Stimulated activated CD4-positive, alpha-beta T cell treated with anti-CD3 and anti-CD28 coated beads, Interleukin-4, amount 100 ng/mL, for 4 hours (primary cell): ENCODE measurements at regions not wholly inside any gene's neighbourhood (a gene's known extent, or its start where the extent isn't known, plus 50 kb on each side); places are given as distances from the start of the nearest gene placed in this dataset.

ENCODE experiments used
- DNase-seq, 2 experiments: peaks; one replicate each; pipeline ENCODE4 v3.0.0-alpha.2; 2020

DNA sequence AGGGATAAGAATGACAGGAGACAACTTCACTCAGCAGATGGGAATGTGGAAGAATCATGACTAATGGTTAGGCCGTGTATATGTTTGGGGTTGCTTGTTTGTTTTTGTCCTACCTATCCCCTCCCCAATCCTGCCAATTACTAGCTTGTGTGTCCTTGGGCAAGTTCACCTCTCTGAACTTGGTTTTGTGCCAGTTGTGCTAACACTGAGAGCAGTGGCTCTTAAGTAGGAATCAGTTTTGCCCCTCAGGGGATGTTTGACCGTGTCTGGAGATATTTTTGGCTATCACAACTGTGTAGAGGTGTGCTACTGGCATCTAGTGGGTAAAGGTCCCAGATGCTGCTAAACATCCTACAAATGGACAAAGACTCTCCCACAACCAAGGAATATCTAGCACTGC, 287.0 kb downstream of the DMRT2 start:
- no peak for DNase-seq

DNA sequence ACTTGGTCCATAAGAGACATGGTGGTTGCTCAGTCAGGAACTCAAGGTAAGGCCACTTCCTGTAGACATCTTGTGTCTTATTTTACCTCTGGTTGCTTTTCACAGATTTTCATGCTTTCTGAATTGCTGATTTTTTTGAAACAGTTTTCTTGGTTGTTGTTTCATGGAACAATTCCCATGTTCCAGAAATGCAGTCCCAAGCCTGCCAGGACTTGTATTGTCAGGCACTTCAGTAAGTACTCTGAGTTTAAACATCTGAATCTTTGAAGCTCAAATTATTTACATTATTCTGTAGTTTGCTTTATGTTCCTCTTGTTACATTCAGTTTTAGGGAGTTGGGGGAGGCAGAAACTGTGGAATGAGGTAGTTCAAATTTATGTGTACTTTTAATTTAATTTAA, 290.2 kb downstream of the DMRT2 start:
- DNase-seq = no peak

DNA sequence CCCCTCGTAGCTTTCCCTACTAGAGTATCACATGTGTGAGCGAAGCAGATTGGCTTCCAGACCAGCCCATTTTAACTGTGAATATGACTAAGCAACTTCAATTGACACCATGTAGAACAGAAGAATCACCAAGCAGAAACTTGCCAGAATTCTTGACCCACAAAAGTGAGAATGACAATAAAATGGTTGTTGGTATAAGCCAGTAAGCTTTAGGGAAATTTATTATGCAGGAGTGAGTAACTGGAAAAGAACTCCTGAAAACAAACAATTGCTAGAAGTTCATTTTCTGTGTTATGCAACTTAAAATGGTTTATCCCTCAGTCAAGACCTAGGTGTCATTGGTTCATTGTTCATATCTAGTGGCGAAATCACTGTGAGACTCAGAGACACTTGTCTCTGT, 303.1 kb downstream of the DMRT2 start:
- DNase-seq = no peak

DNA sequence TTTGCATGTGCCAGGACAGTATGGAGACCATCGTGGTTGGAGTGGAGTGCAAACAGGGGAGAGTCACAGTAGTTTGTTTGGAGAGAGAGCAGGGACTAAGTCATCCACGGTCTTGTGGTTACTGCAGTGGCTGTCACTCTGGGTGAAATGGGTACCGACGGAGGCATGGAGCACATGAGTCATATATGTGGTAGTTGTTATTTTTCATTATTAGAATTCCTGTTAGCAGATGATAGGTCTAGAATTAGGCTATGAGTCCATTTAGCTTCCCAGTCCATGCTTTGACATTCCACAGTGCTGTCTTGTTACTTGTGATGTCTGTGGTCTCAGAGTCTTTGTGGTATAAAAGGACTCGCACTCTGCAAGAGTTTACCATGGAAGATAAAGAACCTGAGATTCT, 303.9 kb downstream of the DMRT2 start:
- DNase-seq = no peak

DNA sequence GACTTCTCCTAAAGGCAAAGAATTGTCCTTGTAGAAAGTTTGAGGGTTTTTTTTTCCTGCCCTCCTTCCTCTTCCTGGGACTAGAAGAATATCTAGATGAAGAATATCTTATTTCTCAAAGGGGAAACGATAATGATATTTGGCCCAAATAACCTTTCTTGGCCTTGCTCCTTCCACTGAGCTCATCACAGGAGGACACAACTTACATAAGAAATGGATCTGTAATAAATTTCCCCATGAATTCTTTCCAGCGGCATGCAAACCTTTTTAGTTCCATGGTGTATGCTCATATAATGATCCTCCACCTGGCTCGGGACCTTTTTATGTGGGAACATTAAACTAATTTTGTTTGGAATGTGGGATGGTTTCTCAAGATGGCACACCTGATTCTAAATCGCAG, 304.4 kb downstream of the DMRT2 start:
- no peak for DNase-seq

DNA sequence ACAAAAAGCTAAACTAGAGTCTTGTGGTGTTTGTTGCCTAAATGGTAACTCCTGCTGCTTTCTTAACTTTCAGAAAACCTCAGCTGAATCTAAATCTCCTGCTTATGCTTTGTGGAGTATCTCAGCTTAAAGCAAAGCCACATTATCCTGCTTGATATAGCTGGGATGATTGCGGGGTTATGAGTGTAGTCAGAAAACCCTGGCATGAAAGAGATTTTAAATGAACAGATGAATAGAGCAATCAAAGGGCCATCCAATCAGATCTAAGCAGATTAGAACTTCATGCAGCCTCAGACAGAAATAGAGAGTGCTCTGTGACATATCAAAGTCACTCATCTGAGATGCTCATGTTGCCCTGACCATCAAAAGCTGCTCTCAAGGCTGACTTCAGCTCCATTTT, 305.5 kb downstream of the DMRT2 start:
- DNase-seq = no peak

DNA sequence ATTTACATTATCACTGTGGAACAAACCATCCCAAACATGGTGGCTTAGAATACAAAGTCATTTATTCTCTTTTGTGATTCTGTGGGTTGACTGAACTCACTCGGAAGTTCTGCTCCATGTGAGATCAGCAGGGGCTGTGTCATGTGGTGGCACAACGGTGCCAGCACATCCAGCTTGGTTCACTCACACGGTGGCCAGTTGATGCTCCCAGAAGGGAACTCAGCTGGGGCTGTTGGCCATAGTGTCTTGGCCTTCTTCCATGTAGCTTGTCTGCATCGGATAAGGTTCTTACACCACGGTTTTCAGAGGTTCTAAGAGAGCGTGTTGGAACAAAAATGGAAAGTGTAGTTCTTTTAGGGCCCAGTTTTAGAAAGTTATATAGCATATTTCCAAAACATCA, 312.7 kb downstream of the DMRT2 start:
- no peak for DNase-seq

DNA sequence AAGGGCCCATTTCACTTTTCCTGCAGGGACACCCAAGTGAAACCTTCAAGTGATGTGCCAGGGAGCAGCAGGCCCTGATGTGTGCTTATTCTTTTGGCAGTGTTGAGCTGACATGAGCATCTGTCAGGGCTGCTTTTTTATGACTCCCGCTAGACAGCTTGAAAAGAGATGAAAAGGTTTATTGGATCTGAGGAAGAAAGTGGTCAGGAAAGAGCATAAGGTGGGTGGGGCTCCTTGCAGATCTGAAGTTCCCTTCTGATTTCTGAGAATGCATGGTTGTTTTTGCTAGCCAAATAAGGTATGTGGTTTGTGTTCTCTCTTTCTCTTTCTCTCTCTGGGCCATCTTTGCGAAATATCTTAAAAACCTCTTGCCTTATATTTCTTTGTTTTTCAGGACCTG, 316.1 kb downstream of the DMRT2 start:
- DNase-seq = no peak

DNA sequence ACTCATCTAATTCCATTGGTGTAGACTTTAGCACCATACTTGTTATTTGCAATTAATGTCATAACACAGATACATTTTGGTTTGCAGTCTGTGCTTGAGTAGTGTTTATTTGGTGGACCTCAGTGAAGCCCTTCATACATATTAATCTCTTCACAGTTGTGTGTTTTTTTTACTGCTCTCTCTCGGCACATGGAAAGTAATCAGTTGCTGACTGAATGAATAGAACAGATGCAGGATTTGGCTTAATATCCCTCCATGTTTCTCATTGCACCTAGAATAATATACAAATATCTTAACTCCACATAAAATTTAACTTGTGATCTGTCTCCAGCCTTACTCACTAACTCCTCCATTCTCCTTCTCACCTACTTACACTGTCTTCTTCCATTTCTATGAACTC, 319.1 kb downstream of the DMRT2 start:
- DNase-seq = no peak

DNA sequence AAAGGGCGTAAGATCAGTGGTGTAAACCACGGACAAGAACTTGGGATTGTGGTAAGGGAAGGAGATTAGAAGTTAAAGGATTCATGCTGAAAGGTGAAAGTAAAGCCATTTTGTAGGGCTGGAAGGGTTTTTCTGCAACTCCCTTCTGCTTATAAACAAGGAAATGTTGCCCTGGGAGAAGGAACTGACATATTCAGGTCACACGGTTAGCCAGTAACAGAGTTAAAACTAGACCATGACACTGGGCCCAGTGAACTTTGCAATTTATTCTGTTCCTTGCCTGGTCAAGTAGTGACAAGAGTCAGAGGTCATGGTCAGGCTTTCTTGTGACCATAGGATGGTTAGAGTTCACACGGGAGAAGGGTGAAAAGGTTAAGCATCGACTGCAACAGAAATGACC, 323.3 kb downstream of the DMRT2 start:
- no peak for DNase-seq

DNA sequence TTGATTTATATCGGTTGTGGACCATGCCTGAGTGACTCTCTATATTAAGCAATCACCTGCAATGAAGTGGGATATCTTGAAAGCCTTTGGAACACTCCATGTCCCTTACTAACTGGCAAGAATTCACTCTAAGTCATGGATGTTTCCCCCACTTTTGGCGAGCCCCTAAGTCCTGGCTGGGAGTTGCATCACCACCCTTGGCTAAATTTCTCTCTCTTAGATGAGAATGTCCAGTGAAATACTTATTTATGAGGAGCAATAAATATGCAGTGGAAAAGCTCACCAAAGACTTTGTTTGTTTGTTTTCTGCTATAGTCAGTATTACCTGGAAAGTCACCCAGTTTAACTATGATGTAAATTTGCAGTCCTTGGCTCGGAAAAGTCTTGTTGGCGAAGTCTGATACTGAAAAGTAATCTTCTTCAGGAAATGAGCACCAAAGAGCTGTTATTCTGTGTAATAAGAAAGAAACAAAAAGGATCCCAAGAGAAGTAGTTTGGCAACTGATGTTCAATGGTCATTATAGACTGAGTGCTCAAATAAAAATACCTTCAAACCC, 333.8 kb downstream of the DMRT2 start:
- no peak for DNase-seq

DNA sequence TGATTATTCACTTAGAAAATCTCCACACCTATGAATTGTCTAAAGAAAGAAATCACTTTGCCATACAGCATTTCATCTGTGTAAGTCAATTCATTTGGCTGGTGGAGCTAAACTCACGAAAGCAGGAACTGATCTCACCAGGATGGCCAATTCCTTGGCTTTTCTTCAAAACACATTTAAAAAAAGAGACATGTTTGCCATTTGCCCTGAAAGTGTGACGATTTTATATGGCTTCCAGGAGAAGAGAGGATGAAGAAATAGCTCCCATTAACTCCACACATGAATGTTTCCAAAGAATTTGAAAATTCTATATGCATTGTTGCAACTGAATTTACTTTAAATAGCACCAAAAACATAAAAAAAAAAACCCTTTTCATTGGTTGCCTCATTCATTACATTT, 334.7 kb downstream of the DMRT2 start:
- DNase-seq = no peak

DNA sequence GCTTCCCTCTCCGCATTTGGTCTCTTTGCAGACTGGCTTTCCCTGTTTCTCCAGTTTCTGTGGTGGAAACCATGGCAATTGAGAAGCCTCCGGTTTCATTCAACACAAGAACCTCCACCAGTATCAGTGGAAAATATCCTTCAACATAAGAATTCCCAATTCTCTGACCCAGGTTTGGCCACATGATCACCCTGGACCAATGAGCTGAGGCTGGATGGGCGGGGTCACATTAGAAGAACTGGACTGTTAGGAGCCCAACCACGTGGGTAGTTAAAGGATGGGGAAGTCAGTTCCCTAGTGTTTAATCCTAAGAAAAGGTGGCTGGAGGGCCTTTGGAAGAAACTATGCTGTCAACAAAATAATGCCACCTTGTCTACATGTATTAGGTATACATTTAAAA, 336.3 kb downstream of the DMRT2 start:
- DNase-seq = no peak

DNA sequence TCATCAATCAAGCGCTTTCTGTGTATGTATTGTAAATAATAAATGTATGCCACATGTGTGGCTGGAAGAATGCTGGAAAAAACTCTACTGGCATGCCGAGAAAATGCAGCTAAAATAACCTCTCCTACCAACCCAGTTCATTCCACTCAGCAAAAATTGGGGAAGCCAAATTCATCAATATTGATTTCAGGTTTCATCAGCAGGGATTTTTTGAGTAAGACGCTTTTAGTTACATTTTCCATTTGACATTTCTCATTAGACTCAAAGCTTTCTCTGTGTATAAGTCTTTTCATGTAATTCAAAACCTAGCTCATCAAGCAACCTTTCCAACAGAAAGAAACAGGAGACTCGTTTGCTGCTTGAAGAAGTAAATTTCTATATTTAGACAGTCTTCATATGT, 338.1 kb downstream of the DMRT2 start:
- no peak for DNase-seq

DNA sequence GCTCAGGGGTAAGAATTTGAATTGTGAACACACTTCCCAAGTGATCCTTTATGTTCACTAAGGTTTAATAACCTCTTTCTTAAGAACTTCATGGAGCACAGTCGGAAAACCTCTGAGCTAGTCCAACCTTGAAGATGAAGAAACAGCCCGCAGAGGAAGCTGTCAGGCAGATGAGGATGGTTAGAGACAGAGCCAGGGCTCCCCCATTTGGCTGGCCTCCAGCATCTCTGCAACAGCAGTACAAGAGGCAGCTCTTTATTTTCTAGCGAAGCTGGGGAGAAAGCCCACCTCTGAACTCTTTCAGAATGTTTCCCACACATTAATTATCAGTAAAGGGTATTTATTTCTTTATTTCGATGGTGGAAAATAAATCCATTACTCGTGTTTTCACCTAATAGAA, 350.8 kb downstream of the DMRT2 start:
- DNase-seq = no peak

DNA sequence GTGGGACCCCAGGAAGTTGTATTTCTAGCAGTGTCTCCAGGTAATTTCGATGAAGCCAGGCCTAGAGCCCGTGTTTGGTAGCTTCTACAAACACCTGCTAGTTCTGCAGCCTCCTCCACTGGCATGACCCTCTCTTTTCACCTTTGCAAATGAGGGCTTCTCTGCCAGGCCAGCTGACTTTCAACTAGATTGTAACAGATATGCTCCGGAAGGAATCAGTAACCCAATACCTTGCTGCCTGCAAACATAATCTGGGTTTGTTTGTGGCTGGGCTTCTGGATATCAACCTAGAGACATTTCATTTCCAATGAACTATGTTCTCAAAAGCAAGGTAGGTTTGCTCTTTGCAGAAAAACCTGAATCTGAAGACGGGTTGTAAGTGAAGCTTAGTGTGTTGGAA, 354.8 kb downstream of the DMRT2 start:
- DNase-seq = no peak

DNA sequence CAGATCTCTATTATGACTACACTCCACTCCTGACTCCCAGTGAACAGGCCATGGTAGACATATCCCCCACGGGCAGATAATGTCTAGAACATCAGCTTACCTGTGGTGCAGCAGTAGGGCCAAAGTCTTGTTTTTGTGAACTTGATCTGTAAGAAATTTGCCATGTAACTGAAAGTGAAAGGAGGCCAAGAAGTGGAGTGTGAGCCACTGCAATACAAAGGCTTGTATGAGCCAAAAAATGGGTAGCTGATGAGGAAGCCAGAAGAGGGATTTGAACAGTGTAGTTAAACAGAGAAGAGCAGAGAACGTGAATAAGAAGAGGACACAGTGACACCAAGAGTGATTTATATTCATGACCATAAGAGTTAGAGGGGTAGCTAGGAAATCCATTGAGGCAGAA, 361.7 kb downstream of the DMRT2 start:
- DNase-seq = no peak

DNA sequence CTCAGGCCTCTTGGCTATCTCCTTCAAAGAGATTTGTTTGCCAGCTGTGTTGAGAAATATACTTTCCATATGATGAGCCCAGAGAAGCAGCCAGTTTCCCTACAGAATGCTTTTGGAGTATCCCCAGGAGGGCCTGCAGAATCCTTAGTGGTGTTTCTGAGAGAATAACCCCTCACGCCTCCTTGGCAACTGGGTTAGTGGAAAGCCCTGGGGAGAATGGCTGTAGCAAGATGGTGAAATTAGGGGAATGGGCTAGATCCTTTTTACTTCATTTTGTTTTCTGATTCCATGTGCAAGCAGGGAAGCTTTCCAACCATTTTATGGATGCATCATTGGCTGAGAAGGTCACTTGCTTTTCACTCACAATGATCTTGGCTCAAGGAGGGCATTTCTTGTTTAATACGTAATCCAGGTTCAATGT, 364.6 kb downstream of the DMRT2 start:
- no peak for DNase-seq

DNA sequence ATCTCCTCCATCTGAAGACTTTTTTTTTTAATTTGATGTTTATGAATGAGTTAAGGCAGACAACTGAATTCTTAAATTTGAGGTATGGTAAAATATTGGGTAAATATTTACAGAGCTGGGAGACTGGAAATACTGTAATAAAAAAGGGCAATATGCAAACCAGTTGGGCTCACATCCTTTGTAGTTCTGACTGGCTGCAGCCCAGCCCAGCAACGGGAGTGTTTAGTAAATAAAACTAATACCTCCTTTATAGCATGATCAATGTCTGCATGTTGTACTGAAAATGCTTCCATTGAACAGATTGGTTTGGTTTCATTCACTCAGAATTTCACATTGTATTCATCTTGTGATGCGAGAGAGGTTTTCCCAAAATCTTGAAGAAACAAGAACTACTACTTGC, 365.0 kb downstream of the DMRT2 start:
- DNase-seq = no peak

DNA sequence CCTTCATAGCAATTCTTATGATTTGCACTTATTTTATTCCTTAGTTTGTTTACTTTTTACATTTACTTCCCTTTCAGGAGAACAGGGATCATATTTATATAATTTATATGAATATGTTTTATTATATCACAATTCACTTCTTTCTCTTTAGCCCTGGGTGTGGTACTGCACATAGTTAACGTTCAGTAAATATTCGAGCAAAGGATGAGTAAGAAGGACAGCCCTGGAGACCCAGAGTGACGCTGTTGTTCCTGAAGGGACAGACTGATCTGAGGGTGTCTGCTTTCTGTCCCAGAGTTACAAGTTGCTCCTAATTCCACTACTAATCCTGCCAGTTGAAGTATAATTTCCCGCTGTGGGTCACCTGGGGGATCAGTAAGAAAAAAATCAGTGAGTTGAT, 366.1 kb downstream of the DMRT2 start:
- DNase-seq = no peak

DNA sequence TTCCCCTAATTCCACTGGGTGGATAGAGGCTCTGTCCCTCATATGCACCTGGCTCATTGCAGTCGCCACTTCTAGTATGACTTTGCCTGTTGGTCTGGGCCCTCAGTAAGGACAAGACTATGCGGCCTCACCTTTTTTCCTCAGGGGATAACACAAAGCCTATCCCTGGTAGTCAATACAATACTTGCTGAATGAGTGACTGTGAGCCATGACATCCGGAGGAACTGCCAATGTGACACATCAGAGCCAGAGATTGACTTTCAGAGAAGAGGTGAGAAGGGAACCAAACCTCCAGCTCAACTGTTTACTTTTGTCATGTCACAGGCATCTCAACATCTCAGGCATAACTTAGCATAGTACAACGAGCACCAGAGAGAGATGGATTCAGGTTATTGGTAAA, 371.3 kb downstream of the DMRT2 start:
- no peak for DNase-seq

DNA sequence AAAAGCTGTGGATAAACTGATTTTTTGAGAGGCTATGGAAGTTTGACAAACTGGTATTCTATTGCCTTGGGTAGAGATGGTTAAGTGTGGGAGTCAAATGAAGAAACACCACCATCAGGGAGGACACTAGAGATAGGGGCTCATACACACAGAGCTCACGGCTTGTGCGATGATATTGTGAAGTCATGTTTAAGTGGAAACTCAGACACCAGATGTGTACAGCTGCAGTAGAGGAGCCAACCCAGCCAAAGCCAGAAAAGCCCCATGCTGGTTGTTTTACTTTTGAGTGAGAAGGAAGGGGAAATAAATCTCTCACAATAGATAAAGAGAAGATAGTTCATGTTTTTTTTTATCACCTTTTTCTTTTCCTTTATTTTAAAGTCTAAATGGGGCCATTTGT, 377.7 kb downstream of the DMRT2 start:
- no peak for DNase-seq

DNA sequence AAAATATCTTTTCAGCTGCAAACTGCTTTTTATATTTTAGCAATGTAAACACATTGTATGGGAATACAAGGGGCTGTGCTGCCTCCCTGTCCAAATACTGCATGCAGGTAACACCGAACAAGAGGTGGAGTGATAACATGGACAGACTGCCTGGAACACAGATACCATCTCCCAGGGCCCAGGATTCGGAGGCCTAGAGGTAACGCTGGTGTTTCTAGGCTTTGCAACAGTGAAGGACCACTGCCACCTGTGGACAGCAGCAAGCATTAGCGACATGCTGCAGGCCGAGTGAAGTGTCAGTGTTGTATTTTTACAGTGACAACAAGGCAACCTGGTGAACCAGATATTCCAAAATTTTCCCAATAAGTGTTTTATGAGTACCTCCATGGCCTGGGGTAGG, 379.1 kb downstream of the DMRT2 start:
- DNase-seq = no peak

DNA sequence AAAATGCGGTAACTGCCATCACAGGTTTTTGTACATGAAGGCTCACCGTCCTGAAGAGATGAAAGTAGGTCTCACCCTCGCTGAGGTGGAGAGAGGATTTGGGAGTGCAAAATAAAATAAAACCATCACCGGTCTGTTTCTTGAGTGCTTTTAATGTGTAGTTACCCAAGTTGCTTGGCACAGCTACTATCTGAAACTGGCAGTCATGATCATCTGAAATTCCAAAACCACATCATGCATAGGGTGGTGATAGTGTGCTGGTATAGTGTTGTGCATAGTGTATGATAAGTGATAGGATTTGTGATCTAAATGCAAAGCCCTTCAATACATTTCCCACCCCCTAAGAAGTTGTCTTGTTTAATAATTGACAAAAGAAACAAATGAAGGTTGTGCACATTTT, 381.3 kb downstream of the DMRT2 start:
- DNase-seq = no peak

DNA sequence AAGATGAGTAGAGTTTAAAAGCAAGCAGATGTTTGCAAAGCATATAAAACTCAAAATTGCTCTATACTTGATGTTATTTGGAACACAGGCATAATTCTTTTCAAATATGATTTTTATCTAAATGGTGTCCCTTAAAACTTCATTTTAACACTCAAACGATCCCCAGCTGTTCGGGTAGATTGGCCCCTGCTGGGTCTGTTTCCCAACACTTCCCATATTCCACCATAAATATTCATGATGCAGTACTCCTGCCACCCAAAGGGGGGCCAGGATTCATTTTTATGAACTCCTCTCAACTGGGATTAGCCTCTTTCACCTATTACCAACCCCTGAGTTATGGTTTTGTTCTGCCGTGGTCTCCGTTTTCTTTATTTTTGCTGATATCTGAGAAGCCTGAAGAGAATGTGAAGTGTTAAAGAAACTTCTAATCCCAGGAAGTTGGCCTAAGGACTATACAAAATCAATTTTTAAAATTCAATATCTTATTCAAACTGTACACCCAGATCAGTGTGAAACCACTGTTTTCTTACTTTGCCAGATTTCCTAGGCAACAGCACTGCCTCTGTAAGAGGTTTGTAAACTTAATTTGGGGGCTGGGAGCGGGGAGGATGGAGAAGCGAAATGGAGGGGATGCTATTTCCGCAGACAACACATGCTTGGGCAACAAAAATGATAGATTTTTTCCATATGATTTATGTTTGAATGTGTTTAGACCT, 384.1 kb downstream of the DMRT2 start:
- no peak for DNase-seq
